Left lobe of liver (tissue), 2 donors: ENCODE measurements at regions not wholly inside any gene's neighbourhood (a gene's known extent, or its start where the extent isn't known, plus 50 kb on each side); places are given as distances from the start of the nearest gene placed in this dataset.

Experiments
- ATAC-seq: fragments of 200-7000 bp; cut with Tn5 transposase; one replicate; pipeline ENCODE4 v1.9.1; 2020; ENCODE audit warnings: mild to moderate bottlenecking, moderate library complexity
- DNase-seq: peaks from one replicate; pipeline ENCODE4 v3.0.0-alpha.2; 2020; ENCODE audit warnings: low spot score
- donor health status: DM: no; HTN: no; CAD: no; lungs with moderate emphysema.
- donor health status: DM: no; HTN: yes; CAD: no.

- DNase-seq, result no peak
- no peak for ATAC-seq
Measured at GRCh38 chr2:199631129-199631528, 173.4 kb upstream of the SATB2 start.

- no peak for ATAC-seq
- no peak for DNase-seq
Measured at GRCh38 chr2:199629301-199629700, 171.6 kb upstream of the SATB2 start.

- DNase-seq (no peak), ATAC-seq (no peak)
Measured at GRCh38 chr2:199627417-199627816, 169.7 kb upstream of the SATB2 start.

- DNase-seq, result no peak
- ATAC-seq, result no peak
Measured at GRCh38 chr2:199624958-199625357, 167.2 kb upstream of the SATB2 start.

GRCh38 chr2:199612509-199613130 lies 154.9 kb upstream of the SATB2 start:
- ATAC-seq, result no peak

GRCh38 chr2:199607914-199608313 lies 150.2 kb upstream of the SATB2 start:
- ATAC-seq (no peak), DNase-seq (no peak)

More at GRCh38 chr2:199612509-199613130, 154.9 kb upstream of the SATB2 start:
- DNase-seq, result no peak

GRCh38 chr2:199606193-199606780 lies 148.5 kb upstream of the SATB2 start:
- no peak for ATAC-seq
- no peak for DNase-seq

- ATAC-seq (no peak), DNase-seq (no peak)
Measured at GRCh38 chr2:199603721-199604291, 146.1 kb upstream of the SATB2 start.

- DNase-seq (no peak), ATAC-seq (no peak)
Measured at GRCh38 chr2:199602896-199603717, 145.4 kb upstream of the SATB2 start.

- peak; percentile 70 for ATAC-seq
- DNase-seq, result no peak
Measured at GRCh38 chr2:199602271-199602895, 144.6 kb upstream of the SATB2 start.

- ATAC-seq, result peak; percentile 92
- no peak for DNase-seq
Measured at GRCh38 chr2:199596549-199596948, 138.8 kb upstream of the SATB2 start.

- no peak for DNase-seq
- no peak for ATAC-seq
Measured at GRCh38 chr2:199594443-199594842, 136.7 kb upstream of the SATB2 start.

- no peak for ATAC-seq
- DNase-seq, result no peak
Measured at GRCh38 chr2:199591826-199592225, 134.1 kb upstream of the SATB2 start.

- no peak for DNase-seq
- ATAC-seq, result no peak
Measured at GRCh38 chr2:199590321-199591203, 132.8 kb upstream of the SATB2 start.

- ATAC-seq, result no peak
Measured at GRCh38 chr2:199589306-199589705, 131.6 kb upstream of the SATB2 start.

GRCh38 chr2:199588054-199588453 lies 130.3 kb upstream of the SATB2 start:
- no peak for ATAC-seq
- DNase-seq, result no peak

More at GRCh38 chr2:199589306-199589705, 131.6 kb upstream of the SATB2 start:
- DNase-seq, result no peak

GRCh38 chr2:199586646-199587045 lies 128.9 kb upstream of the SATB2 start:
- no peak for ATAC-seq
- no peak for DNase-seq

- ATAC-seq (no peak), DNase-seq (no peak)
Measured at GRCh38 chr2:199583676-199584075, 125.9 kb upstream of the SATB2 start.

GRCh38 chr2:199581935-199582360 lies 124.2 kb upstream of the SATB2 start:
- DNase-seq (no peak), ATAC-seq (peak; percentile 60)

- DNase-seq (no peak), ATAC-seq (no peak)
Measured at GRCh38 chr2:199581408-199581807, 123.7 kb upstream of the SATB2 start.
